ENCODE measurements at regions not wholly inside any gene's neighbourhood (a gene's known extent, or its start where the extent isn't known, plus 50 kb on each side); places are given as distances from the start of the nearest gene placed in this dataset.
A peak's percentile ranks its signal among the peaks of the same experiment; 100 is the strongest.
"Not testable (repeated sequence)": the region's sequence is repeated elsewhere in the genome, so short reads cannot be mapped to it uniquely, and the experiment has no call there.

GRCh38 chr11:127965939-127966668 is 621.3 kb downstream of the ETS1 start:
- DNase-seq (ENCODE audit: low spot score), result no peak

DNA sequence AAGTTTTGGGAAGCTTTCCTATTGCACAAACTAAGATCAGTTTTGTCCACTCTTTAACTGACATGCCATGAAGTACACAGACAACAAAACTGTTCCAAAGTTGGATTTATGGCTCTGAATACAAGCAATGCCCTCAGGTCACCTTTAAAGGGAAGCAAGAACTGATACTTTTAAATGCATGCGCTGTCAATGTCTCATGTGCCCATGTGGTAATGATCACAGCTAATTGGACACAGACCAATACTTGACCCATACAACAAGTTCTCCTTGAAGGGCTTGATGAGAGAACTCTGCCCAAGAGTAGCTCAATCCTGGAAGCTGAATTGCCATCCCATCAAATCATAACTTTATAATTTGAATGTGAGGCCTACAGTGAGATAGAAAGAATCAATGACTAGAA is 624.9 kb downstream of the ETS1 start:
- DNase-seq (ENCODE audit: low spot score), result no peak

DNA sequence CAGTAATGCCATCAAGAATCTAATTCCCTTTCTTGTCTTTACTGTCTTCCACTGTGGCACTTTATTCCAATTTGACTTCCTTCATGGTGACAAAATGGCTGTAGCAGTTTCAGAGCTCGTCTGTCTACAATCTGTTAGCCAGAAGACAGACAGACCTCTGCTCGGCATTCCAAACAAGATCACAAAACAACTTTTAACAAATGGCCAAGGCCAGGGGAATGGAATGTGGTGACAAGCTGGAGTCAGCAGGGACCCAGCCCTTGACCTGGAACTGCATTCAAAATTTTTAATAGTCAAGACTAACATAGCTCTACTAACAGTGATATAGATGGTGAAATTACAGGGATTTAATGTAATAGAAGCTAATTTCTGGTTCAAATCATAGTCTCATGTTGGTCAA is 637.2 kb downstream of the ETS1 start:
- no peak for DNase-seq (ENCODE audit: low spot score)

GRCh38 chr11:127943763-127944162 is 643.6 kb downstream of the ETS1 start:
- DNase-seq (ENCODE audit: low spot score), result no peak

DNA sequence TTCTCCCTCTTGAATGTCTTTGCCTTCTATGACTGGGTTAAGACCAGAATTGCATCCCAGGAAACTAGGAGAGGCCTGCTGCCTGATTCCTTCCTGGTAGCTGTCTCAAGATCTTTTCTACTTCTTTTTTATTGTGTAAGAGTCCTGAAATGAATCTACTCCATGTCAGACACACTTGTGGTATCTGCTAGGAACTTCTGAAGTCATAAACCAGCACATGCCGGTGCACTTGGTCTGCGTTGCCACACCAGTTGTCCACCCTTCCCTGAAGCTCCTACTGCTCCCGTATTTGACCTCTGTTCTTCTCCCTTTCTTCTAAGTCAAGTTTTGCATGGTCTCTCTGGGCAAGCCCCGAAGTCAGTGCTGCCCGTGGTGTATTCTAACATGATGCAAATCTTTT is 644.2 kb downstream of the ETS1 start:
- DNase-seq (ENCODE audit: low spot score), result no peak

GRCh38 chr11:127941554-127941953 is 645.8 kb downstream of the ETS1 start:
- not testable (repeated sequence) for DNase-seq (ENCODE audit: low spot score)

DNA sequence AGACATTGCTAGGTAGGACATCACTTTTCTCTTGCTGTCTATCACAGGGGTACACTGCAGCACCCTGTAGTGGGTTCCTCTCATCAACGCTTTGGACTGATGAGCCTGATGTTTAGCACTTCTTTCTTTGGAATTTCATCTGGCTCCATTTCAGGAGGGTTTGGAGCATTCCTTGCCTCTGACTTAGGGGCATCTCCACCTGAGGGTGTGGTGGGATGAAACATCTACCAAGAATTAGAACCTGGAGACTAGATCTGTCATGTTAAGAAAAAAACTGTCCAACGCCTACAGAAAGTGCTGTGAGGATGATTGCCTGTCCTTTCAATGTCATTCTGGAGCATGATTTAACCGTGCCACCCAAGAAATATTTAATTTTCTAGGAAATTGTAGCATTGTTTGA is 648.4 kb downstream of the ETS1 start:
- DNase-seq (ENCODE audit: low spot score), result no peak

DNA sequence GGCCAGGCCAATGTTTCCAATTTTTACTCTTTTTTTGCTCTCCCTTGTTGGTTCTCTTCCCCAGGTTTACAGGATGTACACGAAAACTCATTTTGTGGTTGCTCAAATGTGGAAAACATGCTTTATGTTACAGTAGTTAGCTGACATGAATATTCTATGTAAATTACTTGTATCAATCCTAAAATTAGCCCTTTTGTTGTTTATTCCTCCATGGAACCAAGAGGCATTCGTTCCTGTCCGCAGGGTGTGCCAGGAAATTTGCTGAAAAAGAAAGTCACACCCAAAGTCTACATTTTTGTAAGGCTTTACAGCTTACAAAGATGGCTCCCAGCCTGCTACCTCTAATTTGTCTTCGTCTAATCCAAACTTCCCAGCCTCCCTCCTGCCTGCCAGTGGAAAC is 652.3 kb downstream of the ETS1 start:
- no peak for DNase-seq (ENCODE audit: low spot score)

DNA sequence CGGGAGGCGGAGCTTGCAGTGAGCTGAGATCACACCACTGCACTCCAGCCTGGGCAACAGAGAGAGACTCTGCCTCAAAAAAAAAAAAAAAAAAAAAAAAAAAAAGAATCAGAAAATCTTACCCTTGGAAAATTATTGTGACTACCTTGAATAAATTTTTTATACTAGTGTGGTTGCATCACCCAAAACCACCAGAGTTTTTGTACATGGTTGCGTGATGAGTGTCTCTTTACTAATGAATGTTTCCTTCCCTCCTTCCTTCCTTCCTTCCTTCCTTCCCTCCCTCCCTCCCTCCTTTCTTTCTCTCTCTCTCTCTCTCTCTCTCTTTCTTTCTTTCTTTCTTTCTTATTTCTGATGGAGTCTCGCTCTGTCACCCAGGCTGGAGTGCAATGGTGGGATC is 653.4 kb downstream of the ETS1 start:
- not testable (repeated sequence) for DNase-seq (ENCODE audit: low spot score)

DNA sequence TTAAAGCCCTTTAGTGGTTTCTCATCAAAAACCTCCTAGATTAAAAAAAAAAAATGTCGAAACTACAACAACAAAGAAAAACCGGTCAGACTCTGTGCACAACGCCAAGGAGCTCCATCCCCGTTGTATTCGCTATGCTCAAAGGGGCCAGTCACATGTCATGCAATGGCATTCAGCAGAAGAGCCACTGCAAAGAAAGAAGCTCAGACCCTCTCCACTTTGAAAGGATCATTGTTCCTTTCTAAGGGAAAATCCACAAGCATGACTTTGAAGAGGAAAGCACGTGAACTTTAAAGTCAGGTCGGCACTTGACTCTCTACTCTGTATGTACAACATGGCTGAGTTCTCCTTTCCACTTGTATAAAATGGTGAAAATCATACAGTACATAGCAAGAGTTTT is 655.6 kb downstream of the ETS1 start:
- DNase-seq (ENCODE audit: low spot score), result no peak

GRCh38 chr11:127926721-127927120 is 660.6 kb downstream of the ETS1 start:
- no peak for DNase-seq (ENCODE audit: low spot score)

- DNase-seq (ENCODE audit: low spot score), result no peak
These were observed 661.9 kb downstream of the ETS1 start for GRCh38 chr11:127925475-127925874.

GRCh38 chr11:127919206-127920000 is 668.0 kb downstream of the ETS1 start:
- DNase-seq (ENCODE audit: low spot score), result no peak

- DNase-seq (ENCODE audit: low spot score), result no peak
These were observed 685.0 kb downstream of the ETS1 start for GRCh38 chr11:127902382-127902781.

DNA sequence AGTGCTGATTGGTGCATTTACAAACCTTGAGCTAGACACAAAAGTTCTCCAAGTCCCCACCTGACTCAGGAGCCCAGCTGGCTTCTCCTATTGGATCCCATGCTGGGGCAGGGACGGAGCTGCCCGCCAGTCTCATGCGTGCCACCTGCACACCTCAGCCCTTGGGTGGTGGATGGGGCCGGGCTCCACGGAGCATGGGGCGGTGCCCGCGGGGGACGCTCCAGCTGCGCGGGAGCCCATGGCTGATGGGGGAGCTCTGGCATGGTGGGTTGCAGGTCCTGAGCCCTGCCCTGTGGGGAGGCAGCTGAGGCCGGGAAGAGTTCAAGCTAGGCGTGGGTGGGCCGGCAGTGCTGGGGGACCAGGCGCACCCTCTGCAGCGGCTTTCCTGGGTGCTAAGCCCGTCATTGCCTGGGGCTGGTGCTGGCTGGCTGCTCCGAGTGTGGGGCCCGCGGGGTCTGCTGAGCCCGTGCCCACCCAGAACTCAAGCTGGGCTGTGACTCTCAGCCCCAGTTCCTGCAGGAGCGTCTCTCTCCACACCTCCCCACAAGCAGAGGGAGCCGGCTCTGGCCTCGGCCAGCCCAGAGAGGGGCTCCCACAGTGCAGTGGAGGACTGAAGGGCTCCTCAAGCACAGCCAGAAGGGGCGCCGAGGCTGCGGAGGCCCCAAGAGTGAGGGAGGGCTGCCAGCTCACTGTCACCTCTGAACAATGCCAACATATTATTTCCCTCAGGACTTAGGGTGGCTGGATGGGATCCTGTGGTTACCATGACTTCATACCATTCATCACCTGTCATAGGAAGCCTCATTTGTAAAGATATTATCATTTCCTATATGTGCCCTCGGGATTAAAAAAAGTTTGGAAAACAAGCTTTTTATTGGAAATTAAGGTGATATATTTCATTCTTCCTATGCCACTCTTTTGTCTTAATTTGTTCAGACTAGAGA is 688.7 kb downstream of the ETS1 start:
- no peak for DNase-seq (ENCODE audit: low spot score)

DNA sequence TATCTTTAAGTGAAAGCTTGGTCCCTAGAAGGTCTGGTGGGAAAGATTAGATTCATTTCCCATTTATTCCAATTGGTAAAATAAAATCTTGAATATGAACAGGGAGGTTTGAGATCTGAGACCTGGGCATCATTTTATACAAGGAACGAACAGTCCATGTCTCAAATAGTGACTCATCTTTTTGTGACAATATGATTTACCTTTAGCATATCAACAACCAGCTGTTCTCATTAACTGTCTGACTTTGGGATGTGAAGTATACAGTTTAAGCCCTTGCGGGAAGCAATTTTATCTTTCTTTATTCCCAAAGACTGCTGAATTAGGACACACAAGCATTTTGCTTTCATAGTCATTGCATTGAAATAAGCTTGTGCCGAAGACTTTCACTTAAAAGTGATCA is 691.6 kb downstream of the ETS1 start:
- no peak for DNase-seq (ENCODE audit: low spot score)

DNA sequence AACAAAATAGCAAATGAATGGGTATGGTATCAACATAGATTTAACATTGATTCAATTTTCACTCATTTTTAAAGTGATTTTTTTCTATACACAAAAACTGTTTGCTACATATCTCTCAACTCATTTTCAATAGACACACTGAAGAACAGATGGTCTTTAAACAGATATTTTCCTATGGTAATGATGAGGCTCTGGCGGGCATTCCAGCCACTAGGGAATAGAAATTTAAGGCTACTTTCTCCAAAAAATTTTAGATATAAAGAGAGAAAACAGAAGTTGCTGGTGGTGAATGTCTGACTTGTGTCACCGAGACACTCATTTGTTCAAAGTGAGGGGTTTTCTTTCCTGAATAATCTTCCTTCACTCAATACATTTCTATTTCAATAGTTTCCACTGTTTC is 693.0 kb downstream of the ETS1 start:
- no peak for DNase-seq (ENCODE audit: low spot score)

- peak; percentile 3 for DNase-seq (ENCODE audit: low spot score)
These were observed 697.2 kb downstream of the ETS1 start for GRCh38 chr11:127890030-127890615.

DNA sequence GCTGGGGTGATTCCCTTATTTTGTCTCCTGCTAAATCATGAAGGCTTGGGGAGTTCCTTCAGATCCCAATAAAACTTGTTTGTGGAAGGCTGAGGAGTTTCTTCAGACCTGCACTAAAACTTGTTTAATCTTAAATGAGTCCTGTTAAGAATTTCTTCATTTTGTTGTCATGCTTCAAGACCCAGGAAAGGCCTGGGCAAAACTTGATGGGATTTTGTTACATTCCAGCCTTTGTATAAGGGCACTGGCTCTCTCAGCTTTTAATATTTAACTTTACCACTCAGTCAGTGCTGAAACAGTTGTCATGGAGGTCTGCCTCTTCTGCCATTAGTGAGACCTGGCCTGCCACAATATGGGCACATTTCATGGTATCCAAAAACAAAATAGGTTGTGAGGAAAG is 699.0 kb downstream of the ETS1 start:
- DNase-seq (ENCODE audit: low spot score), result no peak

GRCh38 chr11:127875131-127875530 is 712.2 kb downstream of the ETS1 start:
- no peak for DNase-seq (ENCODE audit: low spot score)

DNA sequence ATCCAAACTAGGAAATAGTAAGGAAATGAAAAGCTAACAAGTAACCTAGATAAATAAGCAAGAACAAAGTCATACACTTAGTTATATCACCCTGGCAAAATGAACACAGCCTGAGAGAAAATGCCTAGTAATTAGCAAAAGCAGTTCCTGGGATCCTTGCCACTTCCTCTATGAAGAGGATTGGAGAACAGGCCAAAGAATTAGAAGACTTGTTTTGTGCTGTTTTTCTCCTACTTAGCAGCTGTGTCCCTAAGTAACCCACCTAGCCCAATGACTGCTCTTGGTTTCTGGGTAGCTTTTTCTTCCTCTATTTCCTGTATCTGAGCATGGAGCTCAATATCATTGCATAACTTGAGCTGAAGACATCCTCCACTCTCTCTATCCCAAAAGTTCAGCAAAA is 713.9 kb downstream of the ETS1 start:
- DNase-seq (ENCODE audit: low spot score), result peak; percentile 32

- no peak for DNase-seq (ENCODE audit: low spot score)
These were observed 721.2 kb downstream of the ETS1 start for GRCh38 chr11:127866109-127866508.
